Mammary epithelial cell (primary cell): ENCODE measurements at regions not wholly inside any gene's neighbourhood (a gene's known extent, or its start where the extent isn't known, plus 50 kb on each side); places are given as distances from the start of the nearest gene placed in this dataset.

Source experiments
- CTCF ChIP-seq, 2 donors: IDR thresholded peaks in 1 of 2; conservative IDR thresholded peaks in 1 of 2; 2 replicates each; pipeline ENCODE4 v1.5.1; 2011 to 2012; ENCODE audit warnings: inconsistent platforms in 2 of 2, low read length in 2 of 2, mild to moderate bottlenecking in 2 of 2, control low read depth in 1 of 2, low read depth in 1 of 2; ENCODE audit not compliant: insufficient read depth in 1 of 2; ENCODE audit errors: extremely low read depth in 1 of 2
- EZH2 ChIP-seq: IDR thresholded peaks from 2 replicates; pipeline ENCODE4 v1.6.1; 2012; ENCODE audit warnings: low read length, inconsistent platforms, borderline replicate concordance

DNA sequence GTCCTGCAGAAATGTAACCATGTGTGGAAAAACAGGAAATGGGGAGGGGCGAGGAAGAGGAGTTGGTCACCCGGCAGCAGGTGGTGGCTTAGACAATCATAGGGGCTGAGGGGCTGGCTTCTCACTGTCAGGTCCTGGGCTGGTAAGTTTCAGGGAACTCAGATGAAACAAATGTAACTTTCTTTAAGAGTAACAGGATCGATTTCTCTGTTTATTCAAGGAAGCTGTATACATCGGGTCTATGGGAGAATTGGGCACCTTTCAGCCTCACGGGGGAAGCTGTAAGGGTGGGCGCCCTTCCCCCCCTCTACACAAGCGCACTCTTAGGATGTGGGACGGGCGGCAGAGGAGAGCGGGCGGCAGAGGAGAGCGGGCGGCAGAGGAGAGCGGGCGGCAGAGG is 104.3 kb upstream of the SIMC1 start:
- TF ChIP-seq CTCF (conservative IDR thresholded peaks at IDR 0.05 in 1 of 2, IDR thresholded peaks at IDR 0.05 in 1 of 2; ENCODE audit: extremely low read depth in 1 of 2, insufficient read depth in 1 of 2, low read depth in 1 of 2, low read length in 2 of 2) (no peak), EZH2 (no peak)
